DMS114 treated with DMSO at 0.1 percent for 48 hours (cell line): ENCODE measurements at regions not wholly inside any gene's neighbourhood (a gene's known extent, or its start where the extent isn't known, plus 50 kb on each side); places are given as distances from the start of the nearest gene placed in this dataset.
"Not testable (repeated sequence)": the region's sequence is repeated elsewhere in the genome, so short reads cannot be mapped to it uniquely, and the experiment has no call there.

Experiments used
- DNase-seq: peaks from one replicate; lab custom pipeline; 2025; ENCODE audit not compliant: unreplicated experiment; lab: John Stamatoyannopoulos, UW

DNA sequence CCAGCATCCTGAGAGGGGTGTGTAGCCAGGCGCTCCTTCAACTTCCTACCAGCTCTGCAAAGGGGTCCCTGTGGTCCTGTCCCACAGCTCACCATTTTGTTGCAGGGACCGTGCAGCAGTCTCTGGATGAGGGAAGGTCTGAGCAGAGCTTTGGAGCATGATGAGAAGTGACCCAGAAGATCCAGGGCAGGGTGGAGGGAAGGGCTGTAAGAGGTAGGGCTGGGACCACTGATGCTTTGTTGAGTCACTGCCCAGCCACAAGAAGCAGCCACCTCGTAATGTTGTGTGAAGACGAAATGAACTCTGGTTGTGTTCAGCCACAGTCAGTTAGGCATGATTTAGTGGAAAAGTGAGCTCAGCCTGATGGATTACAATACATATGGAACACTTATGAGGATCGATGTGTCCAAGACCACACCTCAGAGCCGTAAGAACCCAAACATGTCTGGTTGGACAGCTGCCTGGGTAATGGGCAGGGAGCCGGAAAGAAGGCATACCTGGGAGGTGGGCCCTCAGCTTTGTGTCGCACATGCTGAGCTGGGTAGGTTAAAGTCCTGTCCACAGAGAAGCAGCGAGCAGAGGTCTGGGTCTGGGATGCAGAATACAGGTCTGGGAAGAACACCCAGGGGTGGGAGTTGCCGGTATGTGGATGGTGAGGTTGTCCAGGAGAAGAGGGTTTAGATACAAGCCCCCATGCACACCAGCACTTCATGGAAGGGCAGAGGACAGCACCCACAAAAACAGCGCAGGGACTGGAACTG lies 250.1 kb downstream of the GADD45G start:
- DNase-seq: no peak

DNA sequence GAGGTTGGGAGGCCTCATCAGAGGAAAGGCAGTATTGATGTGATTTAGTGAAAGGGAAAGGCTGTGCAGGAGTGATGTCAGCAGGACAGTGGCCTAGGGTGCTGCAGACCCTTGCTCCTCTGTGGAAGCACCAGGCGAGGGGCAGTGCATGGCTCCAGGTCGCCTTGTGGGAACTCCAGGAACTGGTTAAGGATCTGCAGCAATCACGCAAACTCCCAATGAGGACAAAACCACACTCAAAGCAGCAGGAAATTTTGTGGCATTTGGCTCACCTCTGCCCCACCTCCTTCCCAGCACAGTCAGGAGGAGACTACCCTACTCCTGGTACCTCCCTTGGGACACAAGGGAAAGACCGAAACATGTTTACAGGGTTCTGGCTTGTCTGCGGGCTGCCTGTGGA lies 251.5 kb downstream of the GADD45G start:
- DNase-seq: not testable (repeated sequence)

DNA sequence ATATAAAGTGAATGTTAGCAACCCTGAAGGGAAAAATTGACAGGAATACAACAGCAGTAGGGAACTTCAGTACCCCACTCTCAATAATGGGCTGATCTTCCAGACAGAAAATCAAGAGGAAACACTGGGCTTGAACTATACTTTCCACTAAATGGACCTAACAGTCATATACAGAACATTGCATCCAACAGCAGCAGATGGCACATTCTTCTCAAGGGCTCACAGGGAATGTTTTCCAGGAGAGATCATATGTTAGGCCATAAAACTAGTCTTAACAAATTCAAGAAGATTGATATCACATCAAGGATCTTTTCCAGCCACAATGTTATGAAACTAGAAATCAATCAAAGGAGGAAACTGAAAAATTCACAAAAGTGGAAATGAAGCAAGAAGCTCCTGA lies 252.1 kb downstream of the GADD45G start:
- not testable (repeated sequence) for DNase-seq

DNA sequence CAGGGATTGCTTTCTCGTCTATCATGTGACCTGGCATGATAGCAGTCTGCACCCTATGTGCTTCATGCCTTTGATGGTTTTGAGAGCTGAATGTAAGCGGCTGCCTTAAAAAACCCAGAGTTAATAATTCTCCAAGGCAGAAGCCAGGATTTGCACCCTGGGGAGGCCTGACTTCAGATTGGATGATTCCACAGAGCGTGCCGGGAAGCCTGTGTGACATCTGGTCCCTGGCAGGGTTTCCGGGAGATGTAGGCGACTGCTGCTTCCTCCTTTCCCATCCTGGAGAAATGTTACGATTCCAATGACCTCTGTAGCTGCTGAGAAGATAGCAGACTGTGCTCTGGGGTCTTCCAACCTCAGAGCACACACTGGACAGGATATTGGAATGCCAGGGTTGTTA lies 255.0 kb downstream of the GADD45G start:
- DNase-seq: not testable (repeated sequence)

DNA sequence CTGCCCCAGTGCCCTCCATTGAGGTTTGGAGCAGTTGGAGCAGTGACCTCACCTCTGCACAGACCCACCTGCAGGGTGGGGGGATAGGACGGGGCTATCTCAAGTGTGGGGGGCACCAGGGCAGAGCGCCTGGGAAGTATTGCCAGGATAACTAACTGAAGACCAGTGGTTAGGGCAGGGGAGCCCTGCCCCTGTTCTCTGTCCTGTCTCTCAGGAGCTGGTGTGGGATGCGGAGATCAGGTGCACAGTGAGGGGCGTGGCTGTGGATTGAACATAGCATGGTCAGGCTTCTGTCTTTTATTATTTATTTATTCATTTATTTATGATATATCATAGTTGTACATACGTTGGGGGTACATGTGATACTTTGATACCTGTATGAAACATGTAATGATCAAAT lies 256.6 kb downstream of the GADD45G start:
- DNase-seq: not testable (repeated sequence)

DNA sequence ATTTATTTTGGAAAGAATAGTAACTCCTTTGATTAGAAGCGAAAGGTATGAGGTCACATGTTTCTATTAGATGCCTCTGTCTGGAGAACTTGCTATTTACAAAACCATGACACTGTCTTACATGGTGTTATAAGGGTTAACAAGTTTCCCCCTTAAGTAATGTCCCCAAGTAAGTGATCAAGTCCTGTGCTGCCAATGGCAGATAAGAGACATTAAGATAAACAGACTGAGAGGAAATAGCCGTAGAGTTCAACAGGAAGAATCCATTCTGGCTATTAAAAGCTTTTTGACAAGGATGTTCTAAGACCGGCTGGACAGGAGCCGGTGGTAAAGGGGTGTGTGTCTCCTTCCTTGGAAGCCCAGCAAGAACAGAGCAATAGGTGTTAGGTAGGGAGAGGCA lies 257.5 kb downstream of the GADD45G start:
- DNase-seq: no peak

DNA sequence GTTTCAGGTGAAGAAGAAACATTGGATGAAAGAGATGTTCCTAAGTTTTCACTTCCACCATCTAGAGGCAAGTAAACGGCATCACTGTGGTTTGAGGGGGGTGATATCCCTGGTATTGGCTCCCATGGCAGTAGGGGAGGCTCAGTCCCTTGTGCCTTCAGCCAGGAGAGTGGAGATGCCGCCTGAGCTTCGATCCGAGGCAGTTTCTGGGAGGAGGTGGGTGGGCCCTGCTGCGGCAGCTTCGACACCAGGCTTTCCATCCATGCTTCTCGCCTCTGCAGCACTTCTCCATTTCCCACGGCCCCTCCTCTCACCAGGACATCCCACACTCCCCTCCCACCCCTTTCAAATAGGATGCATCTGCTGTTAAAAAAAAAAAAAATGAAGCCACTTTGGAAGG lies 258.3 kb downstream of the GADD45G start:
- DNase-seq: no peak

DNA sequence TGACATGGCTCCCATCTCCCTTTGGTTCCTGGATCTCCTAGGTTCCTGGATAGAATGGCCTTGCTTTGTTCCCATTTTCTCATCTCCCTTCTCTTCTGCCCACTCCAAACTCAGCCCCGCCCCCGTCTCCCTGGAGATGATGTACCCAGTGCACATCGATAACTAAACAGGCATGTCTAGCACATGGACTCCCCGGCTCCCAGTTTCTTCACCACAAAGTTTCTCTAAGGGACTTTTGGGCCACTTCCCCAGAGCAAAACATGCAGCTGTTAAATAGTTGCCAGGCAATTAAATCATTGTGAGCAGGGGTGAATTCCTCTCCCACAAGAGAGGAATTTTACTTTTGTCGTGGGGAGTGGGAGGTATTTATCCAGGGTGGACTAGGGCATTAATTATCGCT lies 259.0 kb downstream of the GADD45G start:
- DNase-seq: no peak

DNA sequence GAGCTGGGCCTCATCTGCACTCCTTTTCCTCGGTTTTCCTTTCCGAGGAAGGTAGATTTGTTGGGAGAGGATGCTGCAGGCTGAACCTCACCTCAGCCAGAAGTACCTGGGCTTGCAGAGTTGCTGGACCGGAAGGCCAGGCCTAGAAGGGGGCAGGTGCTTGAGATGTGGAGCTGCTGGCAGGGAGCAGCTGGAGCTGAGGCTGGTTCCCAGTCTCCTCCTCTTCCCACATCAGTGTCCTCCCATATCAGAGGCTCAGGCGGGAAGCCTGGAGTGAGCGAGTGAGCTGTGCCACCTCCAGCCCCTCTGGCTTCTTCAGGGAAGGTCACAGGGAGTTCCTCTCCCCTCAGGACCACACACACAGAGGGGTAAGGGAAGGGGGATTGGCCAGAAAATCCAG lies 259.4 kb downstream of the GADD45G start:
- DNase-seq: no peak

DNA sequence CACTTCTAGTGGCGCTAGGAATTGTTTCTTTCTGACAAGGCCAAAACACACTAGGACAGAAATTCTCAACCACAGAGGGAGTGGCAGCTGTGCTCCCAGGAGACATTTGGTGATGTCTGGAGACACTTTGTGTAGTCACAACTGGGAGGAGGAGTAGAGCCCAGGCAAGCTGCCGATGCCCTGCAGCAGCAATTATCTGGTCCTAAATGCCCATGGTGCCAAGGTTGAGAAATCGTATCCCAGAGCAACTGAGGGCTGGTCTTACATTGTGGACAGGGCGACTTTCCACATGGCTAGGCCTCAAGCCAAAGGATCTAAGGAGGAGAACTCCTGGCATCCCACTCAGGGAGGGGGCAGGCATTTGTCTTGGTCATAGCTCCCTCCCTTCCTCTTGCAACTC lies 259.9 kb downstream of the GADD45G start:
- DNase-seq: no peak

DNA sequence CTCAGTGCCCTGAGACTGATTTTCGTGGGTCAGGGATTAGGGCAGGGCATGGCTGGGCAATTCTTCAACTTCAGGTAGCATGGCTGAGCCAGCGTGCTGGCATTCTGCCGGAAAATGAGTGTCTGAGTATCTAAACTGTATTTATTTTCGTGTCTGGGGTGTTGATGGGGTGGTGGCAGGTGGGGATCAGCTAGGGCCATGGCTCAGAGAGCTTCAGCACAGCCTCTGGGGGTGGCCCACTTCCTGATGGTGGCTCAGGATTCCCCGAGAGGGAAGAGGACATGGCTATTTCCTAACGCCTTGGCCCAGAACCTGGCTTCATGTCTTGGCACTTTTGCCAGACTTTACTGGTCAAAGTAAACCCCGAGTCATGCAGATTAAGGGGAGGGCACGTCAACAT lies 260.5 kb downstream of the GADD45G start:
- no peak for DNase-seq

DNA sequence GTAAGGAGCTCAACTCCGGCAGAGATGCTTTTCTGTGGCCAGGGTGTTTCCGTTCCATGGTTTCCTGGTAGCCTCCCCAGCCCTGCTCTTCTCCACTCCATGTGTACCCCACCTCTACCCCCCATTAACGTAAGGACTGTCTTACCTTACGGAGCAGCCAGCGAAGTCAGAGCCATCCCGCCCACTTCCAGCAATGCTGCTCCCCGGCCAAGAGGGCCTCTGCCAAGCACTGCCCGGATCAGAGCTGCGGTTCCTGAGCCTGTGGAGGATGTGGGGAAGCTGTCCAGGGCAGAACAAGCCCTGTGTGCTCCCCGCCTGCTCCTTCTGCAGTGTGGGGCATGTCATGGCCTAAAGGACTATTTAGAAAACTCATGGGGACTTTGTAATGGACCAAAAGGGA lies 261.2 kb downstream of the GADD45G start:
- no peak for DNase-seq

DNA sequence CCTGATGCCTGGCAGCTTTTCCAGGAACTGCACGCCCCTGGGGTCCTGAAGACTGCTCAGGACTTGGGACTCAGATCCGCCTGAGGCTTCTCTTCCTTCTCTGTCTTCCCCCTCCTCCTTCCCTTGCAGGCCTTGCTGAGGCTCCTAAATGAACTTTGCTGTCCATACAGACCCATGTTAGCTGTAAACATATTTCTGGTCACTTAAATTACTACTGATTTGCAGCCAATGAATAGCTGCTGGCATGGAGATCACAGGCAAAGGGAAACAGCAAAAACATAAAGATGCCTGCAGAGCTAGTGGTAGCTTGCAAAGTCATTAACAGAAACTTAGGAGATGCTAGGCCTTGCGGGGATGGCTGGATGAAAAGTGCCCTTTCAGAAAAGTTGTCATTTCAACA lies 261.9 kb downstream of the GADD45G start:
- no peak for DNase-seq

DNA sequence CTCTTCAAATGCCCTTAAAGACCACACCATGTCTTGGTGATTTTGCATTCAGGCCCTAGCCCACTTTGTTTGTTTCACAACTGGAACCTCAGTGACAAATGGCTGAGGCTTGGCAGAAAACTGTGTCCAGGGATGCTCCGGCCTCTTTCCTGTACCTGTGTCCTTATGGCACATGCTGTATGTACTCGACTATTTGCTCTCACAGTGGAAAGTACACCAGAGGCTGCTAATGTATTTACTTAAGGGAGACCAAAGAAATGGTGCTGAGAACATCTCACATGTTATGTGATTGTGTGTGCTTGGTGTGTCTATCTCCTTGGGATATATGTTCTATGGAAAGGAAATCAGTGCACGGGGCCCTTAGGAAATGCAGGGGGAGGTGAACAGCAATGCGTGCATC lies 263.3 kb downstream of the GADD45G start:
- DNase-seq: no peak

DNA sequence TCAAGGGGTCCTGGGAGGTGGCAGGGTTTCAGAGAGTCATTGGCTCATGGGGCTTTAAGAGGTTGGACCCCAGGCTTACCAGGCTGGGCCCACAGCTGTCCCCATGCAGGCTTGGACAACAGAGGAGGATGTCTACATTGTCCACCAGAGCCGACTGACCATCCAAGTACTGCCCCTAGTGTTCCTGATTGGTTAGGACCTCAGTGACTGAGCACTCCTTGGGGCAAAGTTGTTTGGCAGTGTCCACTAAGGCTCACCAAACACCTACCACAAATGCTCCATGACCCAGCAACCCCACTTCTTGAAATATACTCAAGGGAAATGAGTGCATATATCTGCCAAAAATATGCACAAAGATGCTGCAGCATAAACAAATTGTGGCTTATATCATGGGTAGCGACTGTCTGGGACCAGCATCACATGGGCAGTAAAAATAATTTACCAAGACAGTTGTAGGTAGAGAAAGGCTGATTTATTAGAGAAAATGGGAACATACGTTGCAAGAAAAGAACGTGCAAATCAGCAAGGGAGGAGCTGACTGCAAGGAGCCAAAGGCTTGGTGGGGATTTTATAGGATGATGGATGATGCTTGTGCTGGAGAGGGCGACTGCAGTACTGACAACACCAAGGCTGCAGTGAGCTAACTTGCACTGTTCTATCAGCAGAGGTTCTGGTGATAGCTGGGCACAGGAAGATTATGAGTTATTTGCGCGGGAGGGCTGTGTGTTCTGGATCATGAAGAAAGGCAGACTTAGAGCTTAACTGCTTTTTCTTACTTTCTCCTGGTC lies 265.2 kb downstream of the GADD45G start:
- no peak for DNase-seq

DNA sequence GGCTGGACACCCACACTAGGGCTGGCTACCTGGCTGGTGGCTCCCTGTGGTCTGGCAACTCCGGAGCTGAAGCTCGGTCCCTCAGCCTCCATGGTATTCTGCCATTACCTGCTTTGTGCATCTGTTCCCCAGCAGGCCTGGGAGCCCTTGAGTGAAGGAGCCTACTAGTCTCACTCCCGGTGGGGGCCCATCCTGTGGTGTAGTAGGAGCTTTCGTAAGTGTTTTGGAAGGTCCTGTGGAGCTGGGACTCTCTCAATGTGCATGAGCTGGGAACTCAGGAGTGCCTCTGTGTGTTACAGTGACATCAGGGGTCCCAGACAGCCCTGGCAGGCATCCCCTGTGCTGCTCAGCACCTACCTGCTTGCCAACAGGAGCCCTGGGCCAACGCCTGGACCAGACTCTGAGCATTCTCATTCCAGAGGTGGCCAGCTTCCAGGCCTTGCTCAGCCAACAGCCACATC lies 267.1 kb downstream of the GADD45G start:
- DNase-seq: no peak

DNA sequence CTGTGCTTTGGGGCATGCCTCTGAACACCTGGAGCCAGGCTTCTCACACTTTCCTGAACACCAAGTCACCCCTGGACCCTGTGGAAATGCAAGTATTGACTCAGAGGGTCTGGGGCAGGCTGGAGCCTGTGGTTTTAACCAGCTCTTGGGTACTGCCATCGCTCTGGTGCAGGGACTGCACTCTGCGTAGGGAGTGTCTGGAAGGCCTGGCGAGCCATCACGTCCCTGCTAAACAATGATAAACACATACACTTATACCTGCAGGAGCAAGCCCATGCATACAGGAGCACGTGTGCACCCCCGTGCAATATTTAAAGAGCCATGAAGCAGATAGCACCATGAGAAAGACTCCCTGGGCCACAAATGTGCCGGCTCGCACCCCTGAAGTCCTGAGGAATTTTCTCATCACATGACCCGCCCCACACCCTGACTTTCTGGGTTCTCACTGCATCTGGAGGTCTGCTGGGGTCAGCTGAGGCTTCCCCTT lies 267.7 kb downstream of the GADD45G start:
- DNase-seq: no peak

DNA sequence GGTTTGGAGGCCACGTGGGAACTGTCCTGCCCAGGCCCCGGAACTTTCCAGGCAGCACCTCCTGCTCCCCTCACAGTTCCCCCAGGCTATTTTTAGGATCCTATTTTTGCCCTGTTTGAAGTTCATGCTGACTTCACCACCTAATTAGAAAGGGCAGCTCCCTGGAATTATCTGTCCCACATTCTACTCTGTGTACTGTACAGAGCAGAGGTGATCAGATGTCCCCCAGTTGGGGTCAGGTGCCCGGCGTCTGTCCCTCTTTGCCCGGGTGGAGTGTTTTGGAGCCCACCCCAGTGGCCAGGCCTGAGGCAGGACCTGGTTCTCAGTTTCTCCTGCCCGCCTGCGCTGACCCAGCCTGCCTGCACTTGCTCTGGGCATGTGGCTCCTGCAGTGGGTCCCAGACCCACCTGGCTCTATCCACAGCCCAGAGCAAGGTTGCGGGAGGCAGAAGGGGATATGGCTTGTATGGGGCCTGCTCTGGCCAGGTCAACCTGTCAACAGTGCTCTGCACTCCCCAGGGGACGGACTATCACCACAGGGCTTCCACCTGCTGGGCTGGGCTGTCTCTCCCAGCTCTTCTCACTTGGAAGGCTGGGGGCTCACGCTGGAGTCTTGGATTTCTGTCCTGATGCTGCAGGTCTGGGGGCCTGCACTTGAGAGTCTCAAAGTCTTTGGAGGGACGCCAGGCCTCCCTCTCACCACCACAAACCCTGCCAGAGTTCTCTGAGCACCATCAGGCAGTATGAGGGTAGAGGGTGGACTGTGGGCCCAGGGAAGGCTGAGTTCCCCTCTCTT lies 268.3 kb downstream of the GADD45G start:
- no peak for DNase-seq

DNA sequence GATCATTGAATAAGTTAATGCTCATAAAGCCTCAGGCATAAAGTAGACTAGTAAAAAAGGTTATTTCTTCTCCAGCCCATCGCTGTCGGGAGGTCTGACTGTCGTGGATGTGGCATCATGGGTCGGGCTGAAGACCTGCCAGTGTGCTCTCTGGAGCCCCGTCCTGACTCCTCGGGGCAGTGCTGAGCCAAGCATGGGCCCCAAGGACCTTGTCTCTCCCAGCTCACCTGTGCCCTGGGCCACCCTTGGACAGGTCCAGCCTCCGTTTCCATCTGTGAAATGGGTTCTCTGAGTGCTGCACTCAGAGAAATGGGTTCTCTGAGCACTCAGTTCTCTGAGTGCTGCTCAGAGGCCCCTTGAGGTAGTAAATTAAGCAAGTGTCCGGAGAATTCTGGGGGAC lies 269.0 kb downstream of the GADD45G start:
- no peak for DNase-seq

DNA sequence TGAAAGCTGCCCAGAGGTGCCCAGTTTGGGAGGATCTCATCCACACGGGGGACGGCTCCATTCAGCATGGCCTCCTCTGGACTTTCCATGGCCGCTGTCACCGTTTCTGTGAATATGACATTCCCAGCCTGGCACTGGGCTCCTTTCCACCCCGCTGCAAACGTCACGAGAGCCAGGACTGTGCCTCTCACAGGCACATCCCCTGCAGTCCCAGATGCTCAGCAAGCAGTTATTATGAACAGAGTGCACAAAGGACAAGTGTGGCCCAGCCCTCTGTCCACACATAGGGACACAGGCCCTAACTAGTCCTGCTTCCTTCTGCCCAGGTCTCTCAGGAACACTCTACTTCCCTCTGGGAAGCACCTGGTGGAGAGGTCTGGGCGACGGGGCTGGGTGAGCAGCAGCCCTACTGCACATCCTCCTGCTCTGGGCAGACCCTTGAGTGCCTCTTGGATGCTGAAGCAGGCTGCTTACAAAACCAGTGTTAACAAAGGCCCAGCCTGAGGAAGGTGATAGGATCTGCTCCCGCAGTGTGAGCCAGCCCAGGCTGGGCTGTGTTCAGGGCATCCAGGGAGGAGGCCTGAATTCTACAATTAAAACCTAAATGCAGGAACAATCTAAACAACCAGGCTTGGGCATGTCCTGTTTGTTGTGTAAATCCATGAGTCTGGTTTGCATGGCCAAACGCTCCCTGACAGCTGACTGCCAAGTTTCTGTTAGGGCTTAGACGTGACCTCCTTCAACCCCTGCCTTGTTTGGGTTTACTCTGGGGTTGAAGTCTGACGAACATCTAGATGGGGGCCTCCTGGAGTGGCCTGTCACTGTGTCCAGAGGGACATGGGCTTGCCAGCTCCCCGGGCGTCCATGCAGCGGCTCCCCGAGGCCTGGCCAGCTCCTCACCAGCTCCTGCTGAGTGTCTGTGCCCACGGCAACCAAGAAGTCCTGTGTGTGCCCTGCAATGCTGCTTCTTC lies 269.8 kb downstream of the GADD45G start:
- no peak for DNase-seq
